Caco-2 (cell line): ENCODE measurements at regions not wholly inside any gene's neighbourhood (a gene's known extent, or its start where the extent isn't known, plus 50 kb on each side); places are given as distances from the start of the nearest gene placed in this dataset.

Experiments used
- BruUV-seq: library from RNA; stranded (reverse); fragments of 400-500 nt; replicated peaks from 2 replicates; lab custom pipeline; 2021; lab: Mats Ljungman, UMichigan
- CTCF ChIA-PET: fragments of 300-600 bp; sonication (Branson Sonifier 250); formaldehyde crosslinking; loops from one replicate; lab custom pipeline; 2022; ENCODE audit warnings: antibody characterized with exemption; lab: Charles Lee
- POLR2A ChIA-PET: fragments of 300-600 bp; sonication (Branson Sonifier 250); formaldehyde crosslinking; loops from one replicate; lab custom pipeline; 2022; ENCODE audit warnings: antibody characterized with exemption; lab: Charles Lee
- DNase-seq, 2 experiments: peaks; one replicate each; pipeline versions ENCODE4 v3.0.0 to v3.0.0-alpha.2; 2020 to 2022
- H3K27me3 ChIP-seq: replicated peaks from 2 replicates; pipeline ENCODE4 v1.6.0; 2011; ENCODE audit warnings: low read length; ENCODE audit not compliant: control insufficient read depth, insufficient read depth
- H3K36me3 ChIP-seq: 2 replicates; pipeline ENCODE4 v1.5.1; 2011; ENCODE audit warnings: low read length; ENCODE audit not compliant: control insufficient read depth, insufficient read depth
- H3K4me1 ChIP-seq: fragments of 250-450 bp; sonication (Bioruptor Pico); 2 replicates; pipeline ENCODE4 v1.5.1; 2020; ENCODE audit warnings: mild to moderate bottlenecking
- H3K4me3 ChIP-seq: 2 replicates; pipeline ENCODE4 v1.5.1; 2011; ENCODE audit warnings: low read depth, mild to moderate bottlenecking, control low read depth, low read length
- H3K9me3 ChIP-seq: fragments of 250-450 bp; sonication (Bioruptor Pico); 2 replicates; pipeline ENCODE4 v1.5.1; 2020; ENCODE audit warnings: mild to moderate bottlenecking, moderate library complexity
- H3K27ac Mint-ChIP-seq: one replicate; pipeline ENCODE4 v1.8.0; 2022; ENCODE audit warnings: mixed read lengths; ENCODE audit not compliant: unreplicated experiment
- H3K27me3 Mint-ChIP-seq: one replicate; pipeline ENCODE4 v1.8.0; 2022; ENCODE audit warnings: mixed read lengths; ENCODE audit not compliant: insufficient read depth, unreplicated experiment
- H3K36me3 Mint-ChIP-seq: one replicate; pipeline ENCODE4 v1.8.0; 2022; ENCODE audit warnings: mild to moderate bottlenecking, mixed read lengths; ENCODE audit not compliant: insufficient read depth, unreplicated experiment
- H3K4me1 Mint-ChIP-seq: one replicate; pipeline ENCODE4 v1.8.0; 2022; ENCODE audit warnings: low read depth, mixed read lengths; ENCODE audit not compliant: unreplicated experiment
- H3K4me3 Mint-ChIP-seq: one replicate; pipeline ENCODE4 v1.8.0; 2022; ENCODE audit warnings: mild to moderate bottlenecking, moderate library complexity, mixed read lengths; ENCODE audit not compliant: unreplicated experiment
- H3K9me3 Mint-ChIP-seq: one replicate; pipeline ENCODE4 v1.8.0; 2022; ENCODE audit warnings: mixed read lengths; ENCODE audit not compliant: unreplicated experiment
- CTCF ChIP-seq, 2 experiments: fragments of 200-600 bp in 1 of 2; IDR thresholded peaks; 1 replicate in 1 of 2; 2 replicates in 1 of 2; pipeline versions ENCODE4 v1.5.1 to v1.8.0; 2011 to 2022; ENCODE audit warnings: antibody characterized with exemption in 1 of 2, control low read depth in 1 of 2, inconsistent platforms in 1 of 2, low read depth in 1 of 2, low read length in 1 of 2, mild to moderate bottlenecking in 1 of 2, moderate library complexity in 1 of 2; ENCODE audit not compliant: insufficient read depth in 1 of 2, severe bottlenecking in 1 of 2, unreplicated experiment in 1 of 2
- intact Hi-C: fragments of 100-400 bp; cut with micrococcal nuclease; formaldehyde crosslinking; loops from one replicate; pipeline ENCODE4 v1.10.0; 2022; ENCODE audit not compliant: unreplicated experiment

GRCh38 chr2:9152975-9153642 is 53.5 kb upstream of the ASAP2 start:
- no peak for DNase-seq
- H3K4me1 ChIP-seq, result no peaks in the 10 kb centered on the region
- no peaks in the 10 kb centered on the region for H3K27me3 Mint-ChIP-seq
- H3K4me3 ChIP-seq, result no peak overlapping the region
- H3K36me3 ChIP-seq, result no peaks in the 10 kb centered on the region
- no peaks in the 10 kb centered on the region for H3K9me3 Mint-ChIP-seq
- intact Hi-C loops, result no loop called here
- no peak overlapping the region for H3K4me3 Mint-ChIP-seq
- CTCF ChIA-PET, result no interaction called here
- no peaks in the 10 kb centered on the region for H3K4me1 Mint-ChIP-seq
- no peaks in the 10 kb centered on the region for H3K9me3 ChIP-seq
- no peaks in the 10 kb centered on the region for H3K27me3 ChIP-seq
- TF ChIP-seq CTCF (IDR thresholded peaks at IDR 0.05; ENCODE audit: insufficient read depth in 1 of 2, low read depth in 1 of 2, low read length in 1 of 2, severe bottlenecking in 1 of 2, unreplicated experiment in 1 of 2), result no peak
- no peaks in the 10 kb centered on the region for H3K36me3 Mint-ChIP-seq
- POLR2A ChIA-PET, result no interaction called here
- no TSS peak for BruUV-seq
- H3K27ac Mint-ChIP-seq, result no peak overlapping the region

DNA sequence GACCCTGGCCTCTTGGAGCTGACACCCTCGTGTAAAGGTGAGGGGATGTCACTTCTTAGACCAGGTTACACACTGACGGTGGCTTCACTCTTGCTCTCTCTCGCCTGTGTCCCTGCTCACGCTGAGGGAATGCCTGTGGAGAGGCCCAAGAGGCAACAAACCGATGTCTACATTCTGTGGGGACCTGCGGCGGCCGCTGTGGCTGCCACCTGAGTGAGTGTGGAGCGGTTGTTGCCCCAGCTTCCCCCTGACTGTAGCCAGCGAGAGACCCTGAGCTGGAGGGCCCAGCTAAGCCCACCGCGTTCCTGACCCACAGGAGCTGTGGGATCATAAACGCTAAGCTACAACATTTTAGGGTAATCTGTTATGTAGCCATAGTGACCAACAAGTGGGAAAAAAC is 55.7 kb upstream of the ASAP2 start:
- Mint-ChIP-seq H3K27me3 (no peaks in the 10 kb centered on the region), H3K9me3 (no peaks in the 10 kb centered on the region), H3K36me3 (no peaks in the 10 kb centered on the region), H3K27ac (no peak overlapping the region), H3K4me1 (no peaks in the 10 kb centered on the region), H3K4me3 (no peak overlapping the region)
- POLR2A ChIA-PET, result interaction anchor here (0.7 kb wide), 1 partner anchor 599 kb away, joined by 4 read pairs; no protein-coding TSS in a partner anchor
- Histone ChIP-seq H3K4me3 (no peak overlapping the region), H3K9me3 (no peaks in the 10 kb centered on the region), H3K4me1 (no peaks in the 10 kb centered on the region), H3K27me3 (no peaks in the 10 kb centered on the region), H3K36me3 (no peaks in the 10 kb centered on the region)
- no peak for DNase-seq
- CTCF ChIA-PET, result no interaction called here
- no peak for TF ChIP-seq CTCF (IDR thresholded peaks at IDR 0.05; ENCODE audit: insufficient read depth in 1 of 2, low read depth in 1 of 2, low read length in 1 of 2, severe bottlenecking in 1 of 2, unreplicated experiment in 1 of 2)
- no TSS peak for BruUV-seq
- intact Hi-C loops, result no loop called here

DNA sequence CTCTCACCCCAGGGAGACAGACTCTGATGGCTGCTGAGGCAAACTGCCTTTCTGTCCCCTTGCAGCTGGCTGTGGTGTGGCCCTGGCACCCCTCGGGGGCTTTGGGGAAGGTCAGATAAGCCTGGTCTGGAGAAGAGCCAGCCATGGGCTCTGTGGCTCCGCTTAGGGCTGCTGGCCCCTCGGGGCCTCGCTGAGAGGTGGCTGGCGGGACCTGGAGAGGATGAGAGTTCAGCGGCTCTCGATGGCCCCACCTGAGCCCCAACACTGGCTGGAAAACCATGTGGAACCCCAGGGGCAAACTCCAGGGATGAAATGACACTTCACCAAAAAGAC is 56.1 kb upstream of the ASAP2 start:
- no peaks in the 10 kb centered on the region for H3K27me3 ChIP-seq
- no peaks in the 10 kb centered on the region for H3K4me1 Mint-ChIP-seq
- H3K27ac Mint-ChIP-seq, result no peak overlapping the region
- no peaks in the 10 kb centered on the region for H3K4me1 ChIP-seq
- no peaks in the 10 kb centered on the region for H3K36me3 ChIP-seq
- no peaks in the 10 kb centered on the region for H3K9me3 ChIP-seq
- no peaks in the 10 kb centered on the region for H3K36me3 Mint-ChIP-seq
- no peak for TF ChIP-seq CTCF (IDR thresholded peaks at IDR 0.05; ENCODE audit: insufficient read depth in 1 of 2, low read depth in 1 of 2, low read length in 1 of 2, severe bottlenecking in 1 of 2, unreplicated experiment in 1 of 2)
- H3K4me3 ChIP-seq, result no peak overlapping the region
- no peaks in the 10 kb centered on the region for H3K9me3 Mint-ChIP-seq
- intact Hi-C loops, result no loop called here
- BruUV-seq, result no TSS peak
- no peaks in the 10 kb centered on the region for H3K27me3 Mint-ChIP-seq
- H3K4me3 Mint-ChIP-seq, result no peak overlapping the region
- no peak for DNase-seq
- ChIA-PET CTCF (no interaction called here), POLR2A (no interaction called here)
